ENCODE measurements at regions not wholly inside any gene's neighbourhood (a gene's known extent, or its start where the extent isn't known, plus 50 kb on each side); places are given as distances from the start of the nearest gene placed in this dataset.

- TF ChIP-seq POLR2AphosphoS5 (IDR thresholded peaks at IDR 0.05; ENCODE audit: low read depth, low read length) (no peak), CTCF (IDR thresholded peaks at IDR 0.05) (no peak), TCF7L2 (IDR thresholded peaks at IDR 0.05; ENCODE audit: low read depth, low read length) (no peak)
Observed at GRCh38 chr2:145561152-145561551, 1041.2 kb upstream of the ZEB2 start.
